ENCODE measurements at regions not wholly inside any gene's neighbourhood (a gene's known extent, or its start where the extent isn't known, plus 50 kb on each side); places are given as distances from the start of the nearest gene placed in this dataset.
A peak's percentile ranks its signal among the peaks of the same experiment; 100 is the strongest.

DNA sequence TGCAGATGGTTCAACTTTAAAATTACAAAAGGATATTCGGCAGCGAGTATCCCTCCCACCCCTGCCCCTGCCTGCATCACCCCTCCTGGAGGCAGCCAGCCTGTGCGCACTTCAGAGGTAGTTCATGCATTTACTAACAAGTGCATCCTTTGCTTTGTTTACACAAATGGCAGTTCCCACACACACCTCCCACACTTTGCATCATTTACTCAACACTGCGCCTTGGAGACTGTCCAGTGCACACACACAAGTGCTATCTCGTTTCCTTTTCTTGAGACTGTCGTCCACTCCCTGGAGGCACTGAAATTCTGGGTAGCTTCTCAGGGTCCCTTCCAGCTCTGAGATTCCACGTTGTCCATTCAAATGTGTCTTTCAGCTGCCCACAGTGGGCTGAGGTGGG is 53.1 kb upstream of the VSX1 start:
- no peak for DNase-seq (ENCODE audit: low spot score)

DNA sequence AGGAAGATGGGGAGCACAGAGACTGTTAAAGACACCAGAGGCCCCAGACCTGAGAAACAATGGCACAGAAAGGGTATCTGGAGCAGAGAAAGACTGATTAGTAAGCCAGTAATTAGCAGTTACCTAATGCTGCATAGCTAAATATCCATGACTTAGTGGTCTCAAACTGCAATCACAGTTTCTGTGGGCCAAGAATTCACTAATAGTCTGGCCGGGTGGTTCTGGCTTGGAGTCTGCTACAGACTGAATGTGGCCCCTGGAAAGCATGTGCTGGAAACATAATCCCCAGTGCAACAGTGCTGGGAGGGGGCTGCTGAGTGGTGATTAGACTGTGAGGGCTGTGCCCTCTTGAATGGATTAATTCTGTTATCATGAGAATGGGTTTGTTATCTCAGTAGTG is 54.1 kb upstream of the VSX1 start:
- no peak for DNase-seq (ENCODE audit: low spot score)

DNA sequence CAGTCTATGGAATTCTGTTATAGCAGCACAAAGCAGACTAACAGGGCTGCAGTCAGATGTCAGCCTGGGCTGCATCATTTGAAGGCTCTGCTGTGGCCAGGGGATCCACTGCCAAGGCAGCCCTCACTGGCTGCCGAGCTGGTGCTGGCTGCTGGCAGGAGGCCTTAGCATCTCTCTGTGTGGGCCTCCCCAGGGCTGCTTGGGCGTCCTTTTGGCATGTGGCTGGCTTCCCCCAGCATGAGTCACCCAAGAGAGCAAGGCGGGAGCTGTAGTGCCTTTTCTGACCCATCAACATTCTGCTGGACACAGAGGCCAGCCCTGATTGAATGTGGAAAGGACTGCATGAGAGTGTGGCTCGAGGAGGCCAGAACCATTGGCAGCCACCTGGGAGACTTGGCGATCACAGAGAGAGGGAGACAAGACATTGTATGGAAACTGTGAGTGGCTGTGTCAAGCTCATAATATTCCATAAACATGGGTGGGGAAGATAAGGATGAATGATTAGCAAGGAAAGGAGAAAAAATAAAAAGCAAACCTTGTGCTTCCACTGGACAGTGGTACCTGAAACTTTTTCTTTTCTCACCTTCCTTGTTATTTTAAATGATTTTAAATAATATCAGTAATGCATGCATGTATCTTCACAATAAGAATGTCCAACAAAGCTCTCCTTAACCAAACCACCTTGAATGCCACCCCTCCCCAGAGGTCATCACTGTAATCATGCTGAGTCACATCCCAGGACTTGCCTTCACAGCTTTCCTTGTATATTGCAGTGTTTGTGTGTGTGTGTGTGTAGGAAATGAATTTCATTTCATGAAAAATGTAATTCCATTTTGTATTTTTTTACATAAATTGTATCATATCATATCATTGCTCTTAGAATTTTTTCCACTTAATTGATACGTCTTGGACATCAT is 55.0 kb upstream of the VSX1 start:
- DNase-seq (ENCODE audit: low spot score): peak; percentile 94

DNA sequence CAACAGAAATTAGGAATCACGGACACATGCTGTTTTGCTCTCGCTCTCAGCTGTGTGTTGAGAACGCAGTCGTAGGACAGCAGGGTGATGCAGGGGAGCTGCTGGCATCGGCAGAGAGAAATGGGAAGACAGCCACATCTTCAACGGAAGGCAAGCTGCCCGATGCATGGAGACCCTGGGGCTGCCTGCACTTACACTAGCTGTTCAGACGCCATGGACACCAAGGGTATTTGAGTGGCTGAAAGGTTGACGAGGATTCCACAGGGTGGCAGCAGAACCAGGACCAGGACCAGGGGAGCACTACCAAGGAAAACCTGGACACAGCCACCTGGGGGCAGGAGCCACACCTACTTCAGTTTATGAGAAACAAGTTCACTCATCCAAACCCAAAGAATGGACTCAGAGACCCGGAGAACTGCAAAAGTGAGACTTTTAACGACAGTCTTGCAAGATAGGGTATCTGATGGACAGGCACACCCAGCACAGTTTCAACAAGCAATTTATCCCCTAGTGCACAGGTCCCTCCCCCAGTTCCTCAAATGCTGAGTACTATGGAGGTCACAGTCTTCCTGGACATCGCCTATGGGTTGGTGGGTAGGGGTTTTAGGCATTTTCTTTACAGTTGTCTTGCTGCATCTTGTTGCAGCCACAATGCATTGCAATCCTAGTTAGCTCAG is 56.3 kb upstream of the ENTPD6 start:
- DNase-seq (ENCODE audit: low spot score): no peak

DNA sequence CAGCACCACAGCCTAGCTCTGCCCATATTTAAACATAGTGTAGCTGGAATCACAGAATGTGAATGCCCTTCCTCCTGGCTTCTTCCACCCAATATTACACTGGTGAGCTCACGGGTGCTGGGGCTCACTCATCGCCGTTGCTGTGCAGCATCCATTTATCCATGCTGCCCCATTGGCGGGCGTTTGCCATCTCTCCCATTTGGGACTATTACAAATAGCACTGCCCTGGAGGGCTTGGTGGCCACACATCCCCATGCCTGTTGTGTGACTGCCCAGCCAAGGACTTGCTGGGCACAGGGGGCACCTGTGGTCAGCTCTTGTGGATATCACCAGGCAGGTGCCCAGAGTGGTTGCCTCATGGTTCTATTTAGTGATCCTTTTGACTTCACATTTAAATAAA is 54.5 kb upstream of the ENTPD6 start:
- DNase-seq (ENCODE audit: low spot score): no peak

DNA sequence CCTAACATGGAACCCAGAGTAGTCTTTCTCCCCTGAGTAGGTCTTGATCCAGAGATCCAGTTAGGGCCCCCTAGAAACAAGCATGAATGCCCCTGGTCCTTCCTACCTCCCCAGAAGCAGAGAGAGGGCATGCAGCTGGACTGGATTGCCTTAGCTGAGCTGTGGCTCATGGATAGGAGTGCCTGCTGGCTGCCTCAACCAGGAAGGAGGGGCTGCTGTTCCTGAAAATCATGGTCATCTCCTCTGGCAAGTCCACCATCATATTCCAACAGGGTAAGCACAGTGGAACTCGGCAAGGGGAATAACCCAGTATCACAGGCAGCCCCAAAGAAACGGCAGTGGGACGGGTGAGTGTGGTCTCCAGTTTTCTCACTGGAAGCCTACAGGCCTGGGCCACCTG is 53.1 kb upstream of the ENTPD6 start:
- no peak for DNase-seq (ENCODE audit: low spot score)

DNA sequence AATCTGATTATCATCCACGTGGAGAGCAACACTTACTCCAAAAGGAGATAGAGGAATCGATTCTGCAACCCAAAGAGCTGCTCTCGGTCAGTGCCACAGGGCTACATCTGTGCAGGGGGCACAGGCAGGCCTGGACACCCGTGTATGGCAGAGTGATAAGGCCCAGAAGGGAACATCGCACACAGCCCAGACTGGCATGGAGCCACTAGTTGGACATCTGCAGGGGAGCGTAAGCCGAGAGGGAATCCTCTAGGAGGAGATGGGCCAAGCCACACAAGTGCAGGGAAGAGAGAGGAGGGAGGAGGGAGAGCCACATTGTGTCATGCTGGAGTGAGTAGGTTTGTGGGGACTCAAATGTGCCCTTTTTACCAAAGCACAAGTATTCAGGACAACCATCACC is 50.4 kb upstream of the ENTPD6 start:
- no peak for DNase-seq (ENCODE audit: low spot score)
